ENCODE measurements at regions not wholly inside any gene's neighbourhood (a gene's known extent, or its start where the extent isn't known, plus 50 kb on each side); places are given as distances from the start of the nearest gene placed in this dataset.
A peak's percentile ranks its signal among the peaks of the same experiment; 100 is the strongest.

GRCh38 chr16:52611817-52612673 is 65.1 kb upstream of the TOX3 start (continued):
- 0 out of 2 replicates have a peak, but pooled peaks have one; percentile 92 for TF ChIP-seq FOXO4 (CRISPR knock-in tag; conservative IDR thresholded peaks at IDR 0.05)
- TF ChIP-seq ZNF747 (CRISPR knock-in tag; IDR thresholded peaks at IDR 0.05; ENCODE audit: borderline replicate concordance): peak; percentile 84; the same call in 1 of the 2 replicates
- TF ChIP-seq HNRNPK (IDR thresholded peaks at IDR 0.05; ENCODE audit: low read depth, low read length, poor library complexity, severe bottlenecking): no peak
- TF ChIP-seq MXI1 (IDR thresholded peaks at IDR 0.05; ENCODE audit: borderline replicate concordance, low read depth, low read length): peak; percentile 62; the same call in 1 of the 3 replicates
- no peak for TF ChIP-seq SRSF1 (optimal IDR thresholded peaks at IDR 0.05; ENCODE audit: low read depth, low read length)
- TF ChIP-seq SOX6 (IDR thresholded peaks at IDR 0.05): no peak
- peak; percentile 99 for TF ChIP-seq SOX6 (CRISPR knock-in tag; IDR thresholded peaks at IDR 0.05)
- peak; percentile 96 for TF ChIP-seq ZNF614 (CRISPR knock-in tag; IDR thresholded peaks at IDR 0.05; ENCODE audit: borderline replicate concordance)
- peak in 1 of 2 experiments; percentile 80; a peak in 2 of 4 replicates for TF ChIP-seq REST (IDR thresholded peaks at IDR 0.05; ENCODE audit: borderline replicate concordance in 1 of 2, low read depth in 1 of 2, low read length in 2 of 2)
- TF ChIP-seq RCOR2 (CRISPR knock-in tag; IDR thresholded peaks at IDR 0.05): peak; percentile 95; the same call in 1 of the 2 replicates
- TF ChIP-seq EHMT2 (IDR thresholded peaks at IDR 0.05; ENCODE audit: borderline replicate concordance, low read depth, low read length): peak; percentile 96
- TF ChIP-seq RFX5 (IDR thresholded peaks at IDR 0.05; ENCODE audit: low read depth, low read length): no peak
- TF ChIP-seq IKZF5 (CRISPR knock-in tag; IDR thresholded peaks at IDR 0.05): peak; percentile 93
- TF ChIP-seq ZNF292 (CRISPR knock-in tag; IDR thresholded peaks at IDR 0.05; ENCODE audit: borderline replicate concordance, low read depth): peak; percentile 94; the same call in 1 of the 2 replicates
- no peak for TF ChIP-seq NONO (IDR thresholded peaks at IDR 0.05)
- TF ChIP-seq NONO (CRISPR knock-in tag; conservative IDR thresholded peaks at IDR 0.05): peak; percentile 78
- peak; percentile 76; the same call in 1 of the 2 replicates for TF ChIP-seq ARID4A (CRISPR knock-in tag; IDR thresholded peaks at IDR 0.05; ENCODE audit: borderline replicate concordance)
- no peak for TF ChIP-seq U2AF2 (IDR thresholded peaks at IDR 0.05; ENCODE audit: low read depth, low read length)
